GM21515 (cell line): ENCODE measurements at regions not wholly inside any gene's neighbourhood (a gene's known extent, or its start where the extent isn't known, plus 50 kb on each side); places are given as distances from the start of the nearest gene placed in this dataset.

ENCODE experiments used
- ATAC-seq: cut with Tn5 transposase; IDR thresholded peaks from one replicate; pipeline ENCODE4 v1.9.1; 2021; ENCODE audit not compliant: unreplicated experiment

DNA sequence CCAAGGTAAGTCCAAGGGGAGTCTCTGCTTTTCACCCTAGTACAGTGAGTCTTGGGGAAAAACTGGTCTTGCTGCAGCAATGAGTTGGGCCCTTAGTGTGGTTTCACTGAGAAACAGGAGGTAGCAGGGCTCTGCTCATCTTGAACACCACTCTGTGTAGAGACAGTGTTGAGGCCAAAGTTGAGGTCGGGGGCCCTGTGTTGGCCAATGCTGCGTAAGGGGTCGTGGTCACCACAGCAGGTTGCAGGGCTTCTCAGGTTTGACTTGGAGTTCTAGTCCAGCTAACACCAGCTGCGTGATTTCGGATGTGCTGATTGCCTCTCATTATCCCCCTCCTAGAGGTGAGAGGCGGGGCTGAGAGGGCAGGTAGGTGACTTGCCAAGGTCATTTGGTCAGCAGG lies 807.5 kb downstream of the VRK1 start:
- no peak for ATAC-seq

DNA sequence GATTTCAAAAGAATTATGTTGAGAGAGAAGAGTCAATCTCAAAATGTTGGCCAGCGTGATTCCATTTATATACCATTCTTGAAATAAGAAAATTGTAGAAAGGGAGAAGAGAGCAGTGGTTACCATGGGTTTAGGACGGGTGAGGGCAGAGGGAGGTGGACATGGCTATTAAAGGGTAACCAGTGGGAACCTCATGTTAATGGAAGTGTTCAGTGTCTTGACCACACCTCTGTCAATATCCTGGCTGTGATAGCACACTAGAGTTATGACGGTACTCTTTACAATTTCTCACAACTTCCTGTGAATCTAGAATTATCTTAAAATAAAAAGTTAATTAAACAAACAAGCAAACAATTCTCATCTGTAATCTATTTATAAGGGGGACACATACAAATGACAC lies 821.2 kb downstream of the VRK1 start:
- no peak for ATAC-seq

DNA sequence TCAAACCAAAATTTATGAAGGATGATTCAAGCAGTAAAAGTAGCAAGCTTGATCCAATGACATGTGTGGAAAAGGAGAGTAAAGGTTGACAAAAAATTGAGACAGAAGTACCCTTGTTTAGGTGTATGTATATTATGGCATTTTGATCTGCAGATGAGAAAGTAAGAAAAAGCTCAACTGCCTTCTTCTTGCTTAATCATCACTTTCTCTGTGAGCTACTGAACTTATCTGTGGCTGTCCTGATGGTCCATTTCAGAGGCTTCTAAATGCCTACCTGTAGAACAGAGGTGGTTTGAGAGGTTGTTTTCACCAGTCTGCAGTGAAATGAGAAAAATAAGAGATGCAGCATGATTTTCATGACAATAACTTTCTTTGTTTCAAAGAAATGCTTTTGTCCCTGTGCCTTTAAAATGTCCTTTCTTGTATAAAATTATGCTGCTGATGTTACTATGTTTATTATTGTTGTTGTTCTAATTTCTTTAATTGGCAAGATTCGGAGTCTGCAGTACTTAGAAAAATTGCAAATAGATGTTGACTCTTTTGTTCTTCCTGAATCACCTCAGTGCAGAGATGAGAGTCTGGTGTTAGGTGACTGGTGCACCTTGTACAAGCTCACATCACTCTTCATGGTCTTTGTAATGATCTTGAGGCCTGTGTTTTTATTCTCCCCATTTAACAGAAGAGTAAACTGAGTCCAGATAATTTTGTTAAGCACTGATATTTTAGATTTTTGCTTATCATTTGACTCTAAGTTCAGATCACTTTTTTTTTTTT lies 821.9 kb downstream of the VRK1 start:
- ATAC-seq, result no peak

DNA sequence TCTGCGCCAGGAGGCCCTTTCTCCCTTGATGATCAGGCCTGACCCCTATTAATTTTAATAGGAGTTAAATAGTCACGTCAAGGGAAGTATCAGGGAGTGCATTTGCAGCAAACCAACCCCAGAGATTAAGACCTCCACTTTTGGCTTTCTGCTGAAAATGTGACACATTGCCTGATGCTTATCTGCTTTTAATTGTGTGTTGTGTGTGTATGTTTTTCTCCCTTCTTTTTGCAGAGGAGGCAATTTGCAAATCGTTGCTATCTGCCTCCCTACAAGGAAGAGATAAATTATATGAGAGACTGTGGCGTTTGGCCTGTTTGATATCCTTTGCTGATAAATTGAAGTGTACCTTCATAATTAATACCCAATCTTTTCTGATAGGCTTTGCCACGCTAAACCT lies 822.9 kb downstream of the VRK1 start:
- ATAC-seq, result no peak

DNA sequence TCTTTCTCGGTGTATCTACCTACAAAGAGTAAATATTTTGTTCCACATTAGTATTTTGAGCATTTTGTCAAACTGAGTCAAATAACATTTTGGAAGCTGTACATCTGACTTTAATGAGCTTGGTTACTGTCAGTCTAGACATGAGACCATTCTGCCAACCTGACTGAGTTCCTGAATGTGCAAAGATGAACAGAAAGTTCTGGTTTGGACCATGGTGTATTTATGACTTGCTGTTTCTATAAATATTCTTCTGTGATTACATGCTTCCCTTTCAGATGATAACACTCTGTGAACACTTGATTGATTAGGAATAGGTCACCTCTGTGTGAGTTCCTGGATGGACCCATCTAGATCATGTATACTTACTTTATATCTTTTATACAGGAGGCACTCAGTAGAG lies 827.8 kb downstream of the VRK1 start:
- ATAC-seq, result no peak

DNA sequence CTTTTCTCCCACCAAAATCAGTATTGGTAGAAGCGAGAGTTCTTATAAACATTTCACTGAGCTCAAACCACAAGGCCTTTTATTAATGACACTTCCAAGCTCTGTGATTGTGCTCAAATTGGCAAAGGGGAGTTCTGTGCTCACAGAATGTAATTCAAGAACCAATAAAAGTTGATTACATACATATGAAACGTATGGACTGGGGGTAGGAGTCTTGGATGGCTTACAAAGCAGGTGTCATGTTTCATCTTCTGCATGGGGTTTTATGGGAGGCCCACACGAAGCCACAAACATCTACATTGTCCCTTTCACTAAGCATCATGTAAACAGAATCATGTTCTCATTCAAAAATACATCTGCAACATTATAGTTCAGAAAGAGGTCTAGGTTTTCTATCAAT lies 828.3 kb downstream of the VRK1 start:
- ATAC-seq, result no peak

DNA sequence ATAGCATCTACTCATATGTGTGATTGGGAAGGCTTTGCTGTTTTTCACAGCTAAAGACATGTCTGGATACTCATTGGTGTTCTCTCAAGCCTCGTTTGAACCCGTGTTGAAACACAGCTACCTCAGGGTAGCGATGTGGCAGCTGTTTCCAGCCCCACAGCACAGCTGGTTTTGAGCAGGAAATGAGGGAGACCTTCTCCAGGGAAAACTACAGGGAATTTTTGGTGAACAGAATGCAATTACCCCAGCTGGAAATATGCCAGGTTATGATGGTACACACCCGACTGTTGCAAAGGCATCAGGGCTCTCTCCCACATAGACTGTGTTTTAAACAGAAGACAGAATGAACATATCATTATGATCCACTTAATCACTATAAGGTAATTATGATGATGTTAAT lies 828.9 kb downstream of the VRK1 start:
- no peak for ATAC-seq

DNA sequence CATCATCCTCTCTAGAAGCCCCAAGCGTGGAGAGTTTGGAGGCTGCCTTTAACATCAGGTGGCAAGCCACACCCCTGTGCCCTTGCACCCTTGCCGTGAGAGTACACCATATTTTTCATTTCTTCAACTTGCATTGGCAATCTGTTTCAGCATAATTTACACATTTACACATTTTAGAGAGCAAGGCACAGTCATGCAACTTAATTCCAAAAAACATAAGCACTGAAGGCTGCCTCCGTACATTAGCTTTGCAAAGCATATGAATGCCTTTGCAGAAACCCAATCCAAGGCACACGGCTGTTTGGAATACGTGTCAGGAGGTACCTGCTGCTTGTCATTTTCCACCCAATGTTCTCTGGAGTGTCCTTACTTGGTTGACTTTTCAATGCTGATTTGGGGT lies 833.1 kb downstream of the VRK1 start:
- ATAC-seq, result no peak

DNA sequence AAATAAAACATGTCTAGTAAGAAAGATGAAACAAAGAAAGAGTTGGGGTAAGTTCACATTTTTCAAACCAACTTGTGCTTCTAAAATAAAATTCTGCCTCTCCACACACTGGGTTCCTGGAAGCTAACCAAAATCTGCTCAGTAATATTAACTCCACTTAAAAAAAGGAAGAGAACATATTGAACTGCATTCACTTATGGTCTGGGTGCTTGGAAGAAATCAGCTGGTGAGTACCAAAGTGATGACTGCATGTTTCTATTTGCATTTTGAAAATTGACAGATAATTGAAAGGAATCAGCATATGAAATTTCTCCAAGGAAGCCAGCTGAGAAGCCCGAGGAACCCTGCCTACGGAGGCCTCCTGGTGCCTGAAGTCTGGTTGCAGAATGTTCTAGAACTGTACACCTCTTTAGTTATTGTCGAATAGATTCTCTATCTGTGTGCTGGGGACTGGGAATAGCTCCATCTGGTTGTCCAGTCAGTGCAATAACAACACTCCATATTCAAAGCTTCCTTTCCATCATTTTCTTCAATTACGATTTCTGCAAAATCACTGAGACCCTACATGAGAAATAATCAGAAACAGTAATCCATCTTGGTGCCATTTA lies 836.1 kb downstream of the VRK1 start:
- no peak for ATAC-seq

DNA sequence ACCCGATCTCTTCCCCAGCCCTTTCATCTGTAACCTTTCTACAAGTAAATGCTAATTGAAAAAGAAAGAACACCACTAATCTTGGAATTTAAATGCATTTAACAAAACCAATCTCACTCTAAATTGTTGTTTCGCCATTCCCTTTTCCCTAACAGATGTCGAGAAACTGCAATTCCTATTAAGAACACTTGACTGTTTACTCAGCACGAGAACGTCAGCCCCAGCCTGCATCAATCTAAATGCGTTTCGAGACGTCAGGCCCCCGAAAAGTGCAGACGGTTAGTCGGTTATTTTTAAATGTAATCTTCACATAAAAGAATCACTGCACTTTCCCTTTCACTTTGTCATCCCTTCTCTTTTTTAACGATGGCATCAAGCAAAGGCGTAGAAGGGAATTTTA lies 837.6 kb downstream of the VRK1 start:
- no peak for ATAC-seq

DNA sequence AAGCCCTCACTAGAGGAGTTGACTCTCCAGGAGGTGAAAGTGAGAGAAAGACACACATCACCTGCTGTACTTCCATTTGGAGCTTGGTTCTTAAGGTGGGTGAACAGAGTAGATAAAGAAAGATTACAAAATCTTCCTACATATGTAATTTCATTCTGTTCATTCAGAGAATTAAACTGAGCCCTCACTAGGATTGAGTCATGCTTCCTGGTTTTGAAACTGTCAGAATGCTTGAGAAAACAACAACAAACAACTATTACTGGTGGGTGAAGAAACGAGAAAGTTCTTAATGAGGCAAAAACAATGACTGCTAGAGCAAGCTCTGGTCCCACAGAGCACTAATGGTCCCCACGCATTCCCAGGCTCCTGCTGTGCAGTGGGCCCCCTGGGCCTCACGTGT lies 841.7 kb downstream of the VRK1 start:
- ATAC-seq, result no peak

DNA sequence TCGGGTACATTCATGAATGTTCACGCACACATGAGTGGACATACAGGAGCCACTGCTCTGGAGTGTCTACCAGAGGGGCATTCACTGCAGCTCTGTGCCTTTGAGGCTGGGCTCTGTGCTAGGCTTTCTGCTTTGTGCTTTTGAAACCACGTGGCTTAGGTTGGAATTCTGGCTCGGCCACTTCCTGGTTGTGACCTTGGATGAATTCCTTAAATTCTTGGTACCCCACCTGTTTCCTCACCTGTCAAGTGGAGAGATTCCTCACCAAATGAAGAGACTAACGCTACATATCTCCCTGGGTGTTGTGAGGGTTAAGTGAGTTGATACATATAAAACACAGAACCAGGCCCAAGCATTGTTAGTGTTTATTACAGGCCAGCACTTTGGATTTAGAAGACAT lies 842.8 kb downstream of the VRK1 start:
- ATAC-seq, result no peak

DNA sequence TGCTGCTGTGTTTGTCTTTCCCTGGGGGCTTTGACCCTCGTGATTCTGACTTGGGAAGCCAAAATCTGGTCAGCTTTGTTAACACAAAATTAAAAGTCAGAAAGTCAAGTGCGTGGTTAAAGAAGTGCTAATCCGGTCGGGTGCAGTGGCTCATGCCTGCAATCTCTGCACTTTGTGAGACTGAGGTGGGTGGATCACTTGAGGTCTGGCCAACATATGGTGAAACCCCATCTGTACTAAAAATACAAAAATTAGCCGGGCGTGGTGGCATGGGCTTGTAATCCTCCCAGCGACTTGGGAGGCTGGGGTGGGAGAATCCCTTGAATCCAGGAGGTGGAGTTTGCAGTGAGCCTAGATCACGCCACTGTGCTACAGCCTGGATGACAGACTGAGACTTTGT lies 844.6 kb downstream of the VRK1 start:
- no peak for ATAC-seq

DNA sequence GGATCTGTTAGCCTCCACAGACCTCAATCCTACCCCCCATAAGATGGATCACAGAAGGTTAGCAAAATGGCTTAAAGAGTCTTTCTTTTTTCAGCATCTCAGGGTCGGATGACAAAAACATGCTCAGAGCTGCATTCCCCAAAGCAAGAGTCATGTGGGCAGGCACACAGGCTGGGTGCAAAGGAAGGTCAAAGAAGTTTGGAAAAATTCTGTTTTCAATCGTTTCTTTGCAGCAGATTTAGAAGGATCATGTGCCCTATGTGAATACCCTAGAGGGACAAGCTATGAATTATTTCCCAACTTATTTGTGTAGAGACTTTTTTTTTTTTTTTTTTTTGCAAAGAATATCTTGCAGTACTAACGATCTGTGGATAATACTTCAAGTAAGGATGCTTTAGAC lies 845.4 kb downstream of the VRK1 start:
- no peak for ATAC-seq

DNA sequence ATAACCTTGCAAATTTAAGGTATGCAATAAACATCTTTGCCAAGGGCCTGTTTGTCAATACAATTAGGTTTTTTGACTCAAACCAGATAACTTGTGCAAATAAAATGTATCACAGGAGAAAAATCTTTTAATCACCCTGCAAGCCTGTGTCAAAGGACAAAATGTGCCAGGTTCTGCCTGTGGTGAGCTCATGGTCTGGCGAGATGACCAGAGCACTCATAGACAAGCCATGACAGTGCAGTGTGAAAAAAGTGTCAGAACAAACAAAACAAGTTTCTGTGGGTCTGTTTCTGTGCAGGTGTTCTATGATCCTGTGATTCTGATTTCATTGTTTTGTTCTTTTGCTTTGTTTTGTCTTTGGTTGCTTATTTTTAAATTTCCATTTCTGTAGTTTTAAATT lies 847.2 kb downstream of the VRK1 start:
- no peak for ATAC-seq

DNA sequence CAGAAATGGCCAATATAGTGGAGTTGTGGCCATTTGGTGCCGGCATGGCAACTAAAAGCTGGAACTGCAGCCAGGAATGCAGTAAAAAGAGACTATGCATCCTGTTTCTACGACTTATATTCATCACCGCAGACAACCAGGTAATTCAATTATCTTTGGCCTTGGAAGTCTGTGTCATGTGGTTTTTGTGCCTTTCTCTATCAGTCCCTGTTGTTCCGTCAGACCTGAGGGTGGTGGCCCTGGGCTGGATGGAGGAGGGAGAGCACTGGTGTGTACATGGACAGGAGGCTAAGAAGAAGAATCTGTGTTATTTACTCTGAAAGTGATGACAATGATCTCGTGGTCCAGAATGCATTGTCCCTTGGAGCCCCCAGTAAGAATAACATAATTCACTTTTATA lies 852.6 kb downstream of the VRK1 start:
- ATAC-seq, result no peak

DNA sequence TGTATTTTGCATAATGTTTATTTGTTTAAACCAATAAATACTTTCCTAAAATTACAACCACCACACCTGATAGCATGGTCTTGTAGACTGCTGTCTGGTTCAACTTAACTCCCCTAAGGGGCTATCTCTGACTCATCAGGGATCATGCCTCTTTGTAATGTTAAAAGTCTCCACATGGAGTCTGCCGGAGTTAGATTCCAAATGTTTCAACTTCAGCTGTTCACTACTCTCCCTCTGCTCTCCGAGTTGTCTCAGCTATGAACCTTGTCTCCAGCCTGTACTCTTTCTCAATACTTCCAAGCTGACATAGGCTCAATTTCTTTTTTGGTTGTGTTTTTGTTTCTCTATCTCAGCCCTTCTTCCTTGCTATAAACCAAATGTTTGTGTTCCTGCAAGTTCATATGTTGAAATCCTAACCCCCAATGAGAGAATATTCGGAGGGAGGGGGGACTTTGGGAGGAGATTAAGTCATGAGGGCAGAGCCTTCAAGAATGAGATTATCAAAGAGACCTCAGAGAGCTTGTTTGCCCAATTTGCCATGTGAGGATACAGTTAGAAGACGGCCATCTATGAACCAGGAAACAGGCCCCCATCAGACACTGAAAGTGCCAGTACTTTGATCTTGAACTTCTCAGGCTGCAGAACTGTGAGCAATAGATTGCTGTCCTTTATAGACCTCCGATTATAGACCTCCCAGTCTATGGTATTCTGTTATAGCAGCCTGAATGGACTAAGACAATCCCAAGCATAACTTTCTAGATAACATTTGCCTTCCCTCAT lies 858.2 kb downstream of the VRK1 start:
- ATAC-seq, result no peak

DNA sequence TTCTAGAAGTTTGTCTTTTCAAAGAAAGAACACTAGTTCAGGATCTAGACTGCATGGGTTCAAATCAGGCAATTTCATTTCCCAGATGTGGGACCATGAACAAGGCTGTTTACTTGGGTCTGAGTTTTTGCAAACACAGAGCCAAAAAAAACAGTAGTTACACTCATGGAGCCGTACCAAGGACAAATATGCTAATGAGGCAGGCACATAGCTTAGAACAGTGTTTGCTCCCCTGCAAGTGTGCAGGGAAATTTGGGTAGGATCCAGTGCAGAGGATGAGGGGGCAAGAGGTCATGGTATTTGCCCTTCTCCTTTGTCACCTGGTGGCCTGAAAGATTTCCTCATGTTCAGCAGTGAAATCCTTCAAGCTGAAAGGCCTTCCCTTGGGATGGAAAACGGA lies 860.4 kb downstream of the VRK1 start:
- ATAC-seq, result no peak

DNA sequence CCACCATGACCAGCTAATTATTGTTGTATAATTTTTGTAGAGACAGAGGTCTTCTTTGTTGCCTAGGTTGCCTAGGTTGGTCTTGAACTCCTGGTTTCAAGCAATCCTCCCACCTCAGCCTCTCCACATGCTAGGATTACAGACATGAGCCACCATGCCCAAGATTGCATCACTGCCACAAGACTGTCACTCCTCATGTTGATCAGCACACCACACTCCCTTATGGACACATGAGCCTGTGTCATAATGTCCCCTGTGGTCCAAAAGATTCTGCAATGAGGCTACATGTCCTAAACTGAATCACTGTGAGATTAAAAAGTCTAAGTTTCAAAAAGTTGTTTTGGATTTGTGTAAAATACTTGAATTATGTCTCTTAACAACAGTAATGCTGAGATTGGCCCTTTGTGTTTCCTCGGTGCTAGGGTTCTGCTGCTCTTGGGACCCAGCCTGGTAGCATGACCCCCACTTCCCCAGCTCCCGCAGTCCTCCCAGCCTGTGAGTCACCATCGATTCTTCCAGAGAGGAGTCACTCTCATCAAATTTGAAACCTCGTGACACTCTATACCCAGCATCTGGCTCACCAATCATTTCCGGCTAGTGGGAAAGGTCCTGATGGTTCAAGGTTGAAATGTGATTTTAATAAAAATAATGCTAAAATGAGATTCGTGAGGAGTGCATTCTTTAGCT lies 890.9 kb downstream of the VRK1 start:
- no peak for ATAC-seq

DNA sequence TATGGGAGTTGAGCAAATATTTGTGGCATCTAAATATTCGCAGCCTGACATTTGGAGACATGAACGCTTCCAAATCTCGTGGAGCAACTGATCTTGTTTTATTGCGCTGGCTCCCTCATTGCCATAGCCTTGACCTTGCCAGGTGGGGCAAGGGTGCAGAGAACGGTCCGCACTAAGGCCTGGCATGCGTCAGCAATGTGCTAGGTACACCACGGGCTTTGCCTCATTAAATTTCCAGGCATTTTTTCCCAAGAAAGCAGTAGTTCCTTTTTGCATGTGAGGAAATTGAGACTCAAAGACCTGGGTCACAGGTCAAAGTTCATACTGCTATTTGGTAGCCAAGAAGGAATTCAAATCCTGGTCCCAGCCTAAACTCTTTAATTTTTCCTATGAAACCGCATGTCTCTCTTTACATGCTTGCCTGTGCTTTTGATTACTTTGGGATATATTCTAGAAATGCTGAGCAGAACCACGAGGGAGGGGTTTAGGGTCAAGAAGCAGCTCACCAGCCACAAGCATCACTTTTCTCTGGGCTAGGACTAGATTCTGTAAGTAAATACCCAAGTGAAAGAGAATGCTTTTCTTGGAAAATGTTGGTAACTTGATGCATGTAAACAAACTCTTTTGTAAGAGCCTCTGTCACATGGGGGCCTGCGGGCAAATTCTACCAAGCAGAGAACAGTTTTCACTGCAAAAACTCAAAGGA lies 891.6 kb downstream of the VRK1 start:
- no peak for ATAC-seq

DNA sequence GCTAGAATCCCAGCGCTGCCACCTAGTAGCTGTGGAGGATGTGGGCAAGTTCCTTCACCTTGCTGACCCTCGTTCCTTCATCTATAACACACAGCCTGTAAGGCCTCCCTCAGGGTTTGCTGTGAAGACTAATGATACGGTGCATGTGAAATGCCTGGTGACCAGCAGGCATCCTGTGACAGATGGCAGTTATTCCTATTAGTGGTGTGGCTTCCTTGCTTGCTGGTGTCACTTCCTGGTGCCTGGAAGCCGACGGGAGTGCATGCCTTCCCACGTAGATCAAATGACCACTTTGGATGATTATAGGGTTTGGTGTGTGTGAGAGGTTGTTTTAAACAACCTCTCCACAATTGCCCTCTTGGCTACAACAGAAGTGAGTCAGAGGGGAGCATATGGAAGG lies 894.9 kb downstream of the VRK1 start:
- no peak for ATAC-seq
